GM18870 (cell line): ENCODE measurements at regions not wholly inside any gene's neighbourhood (a gene's known extent, or its start where the extent isn't known, plus 50 kb on each side); places are given as distances from the start of the nearest gene placed in this dataset.

Experiments
- ATAC-seq: cut with Tn5 transposase; IDR thresholded peaks from one replicate; pipeline ENCODE4 v1.9.1; 2021; ENCODE audit warnings: moderate library complexity; ENCODE audit not compliant: unreplicated experiment

GRCh38 chr2:220202066-220202465 is 574.6 kb downstream of the SLC4A3 start:
- ATAC-seq, result no peak

- no peak for ATAC-seq
These were observed 581.7 kb downstream of the SLC4A3 start for GRCh38 chr2:220209093-220209492.

GRCh38 chr2:220209751-220210150 is 582.3 kb downstream of the SLC4A3 start:
- ATAC-seq, result no peak

GRCh38 chr2:220212296-220213080 is 585.1 kb downstream of the SLC4A3 start:
- ATAC-seq, result no peak

- no peak for ATAC-seq
These were observed 588.4 kb downstream of the SLC4A3 start for GRCh38 chr2:220215785-220216184.

GRCh38 chr2:220219371-220219770 is 591.9 kb downstream of the SLC4A3 start:
- no peak for ATAC-seq

- ATAC-seq, result no peak
These were observed 592.6 kb downstream of the SLC4A3 start for GRCh38 chr2:220220009-220220408.

- ATAC-seq, result no peak
These were observed 594.6 kb downstream of the SLC4A3 start for GRCh38 chr2:220221992-220222391.

GRCh38 chr2:220224691-220225543 is 597.5 kb downstream of the SLC4A3 start:
- no peak for ATAC-seq

GRCh38 chr2:220226076-220226475 is 598.6 kb downstream of the SLC4A3 start:
- no peak for ATAC-seq

- no peak for ATAC-seq
These were observed 599.1 kb downstream of the SLC4A3 start for GRCh38 chr2:220226546-220226945.

- ATAC-seq, result no peak
These were observed 600.0 kb downstream of the SLC4A3 start for GRCh38 chr2:220227266-220227920.

GRCh38 chr2:220228310-220229006 is 601.0 kb downstream of the SLC4A3 start:
- no peak for ATAC-seq

- ATAC-seq, result no peak
These were observed 613.2 kb downstream of the SLC4A3 start for GRCh38 chr2:220240641-220241040.

- no peak for ATAC-seq
These were observed 614.0 kb downstream of the SLC4A3 start for GRCh38 chr2:220241423-220241822.

GRCh38 chr2:220243571-220243970 is 616.1 kb downstream of the SLC4A3 start:
- ATAC-seq, result no peak

- no peak for ATAC-seq
These were observed 619.0 kb downstream of the SLC4A3 start for GRCh38 chr2:220246386-220246785.

GRCh38 chr2:220247588-220248350 is 620.3 kb downstream of the SLC4A3 start:
- no peak for ATAC-seq

- no peak for ATAC-seq
These were observed 632.2 kb downstream of the SLC4A3 start for GRCh38 chr2:220259662-220260061.

GRCh38 chr2:220263300-220263699 is 635.9 kb downstream of the SLC4A3 start:
- ATAC-seq, result no peak
